Esophagus (tissue), 2 donors: ENCODE measurements at regions not wholly inside any gene's neighbourhood (a gene's known extent, or its start where the extent isn't known, plus 50 kb on each side); places are given as distances from the start of the nearest gene placed in this dataset.

Source experiments
- H3K27ac ChIP-seq, 2 donors: one replicate each; pipeline ENCODE4 v1.5.1; 2013; ENCODE audit warnings: low read depth in 2 of 2, mild to moderate bottlenecking in 2 of 2, inconsistent platforms in 1 of 2, low read length in 1 of 2, moderate library complexity in 1 of 2
- H3K27me3 ChIP-seq, 2 donors: one replicate each; pipeline ENCODE4 v1.6.1; 2013; ENCODE audit warnings: low read length in 2 of 2, control low read depth in 1 of 2, mild to moderate bottlenecking in 1 of 2; ENCODE audit not compliant: insufficient read depth in 2 of 2, control insufficient read depth in 1 of 2
- H3K36me3 ChIP-seq, 2 donors: one replicate each; pipeline ENCODE4 v1.6.1; 2013; ENCODE audit warnings: low read length in 1 of 2; ENCODE audit not compliant: control insufficient read depth in 2 of 2, insufficient read depth in 2 of 2
- H3K4me1 ChIP-seq, 2 donors: one replicate each; pipeline ENCODE4 v1.6.1; 2013; ENCODE audit warnings: low read length in 1 of 2; ENCODE audit not compliant: control insufficient read depth in 2 of 2, insufficient read depth in 2 of 2
- H3K4me3 ChIP-seq, 2 donors: one replicate each; pipeline ENCODE4 v1.5.1; 2013; ENCODE audit warnings: low read length in 2 of 2, mild to moderate bottlenecking in 2 of 2, low read depth in 1 of 2, moderate library complexity in 1 of 2
- H3K9me3 ChIP-seq, 2 donors: one replicate each; pipeline ENCODE4 v1.6.1; 2013; ENCODE audit warnings: mild to moderate bottlenecking in 2 of 2, low read depth in 1 of 2, low read length in 1 of 2, moderate library complexity in 1 of 2; ENCODE audit not compliant: control insufficient read depth in 2 of 2, insufficient read depth in 1 of 2
- WGBS, 2 donors: extraction: QIAGEN DNeasy Blood & Tissue Kit; methylation state at CpG; one replicate each; pipeline ENCODE4 v1.1.7; 2013; 5-methylcytosine and 5-hydroxymethylcytosine counted together
- donor health status: healthy with polysubstance abuse.
- donor health status: Bipolar disorder and iron deficiency.

- H3K9me3 ChIP-seq = peaks cover 3 to 4% of the 10 kb centered on the region in 2 donors
- no peaks in the 10 kb centered on the region for H3K4me1 ChIP-seq
- no peaks in the 10 kb centered on the region for H3K36me3 ChIP-seq
- H3K27me3 ChIP-seq = no peaks in the 10 kb centered on the region
- H3K27ac ChIP-seq = no peak overlapping the region
- 83 to 86% methylated on average over 14 of the region's 14 CpGs for WGBS, 2 donors
- H3K4me3 ChIP-seq = no peak overlapping the region
These were observed 373.4 kb upstream of the IRX4 start for GRCh38 chr5:2255915-2256690.

DNA sequence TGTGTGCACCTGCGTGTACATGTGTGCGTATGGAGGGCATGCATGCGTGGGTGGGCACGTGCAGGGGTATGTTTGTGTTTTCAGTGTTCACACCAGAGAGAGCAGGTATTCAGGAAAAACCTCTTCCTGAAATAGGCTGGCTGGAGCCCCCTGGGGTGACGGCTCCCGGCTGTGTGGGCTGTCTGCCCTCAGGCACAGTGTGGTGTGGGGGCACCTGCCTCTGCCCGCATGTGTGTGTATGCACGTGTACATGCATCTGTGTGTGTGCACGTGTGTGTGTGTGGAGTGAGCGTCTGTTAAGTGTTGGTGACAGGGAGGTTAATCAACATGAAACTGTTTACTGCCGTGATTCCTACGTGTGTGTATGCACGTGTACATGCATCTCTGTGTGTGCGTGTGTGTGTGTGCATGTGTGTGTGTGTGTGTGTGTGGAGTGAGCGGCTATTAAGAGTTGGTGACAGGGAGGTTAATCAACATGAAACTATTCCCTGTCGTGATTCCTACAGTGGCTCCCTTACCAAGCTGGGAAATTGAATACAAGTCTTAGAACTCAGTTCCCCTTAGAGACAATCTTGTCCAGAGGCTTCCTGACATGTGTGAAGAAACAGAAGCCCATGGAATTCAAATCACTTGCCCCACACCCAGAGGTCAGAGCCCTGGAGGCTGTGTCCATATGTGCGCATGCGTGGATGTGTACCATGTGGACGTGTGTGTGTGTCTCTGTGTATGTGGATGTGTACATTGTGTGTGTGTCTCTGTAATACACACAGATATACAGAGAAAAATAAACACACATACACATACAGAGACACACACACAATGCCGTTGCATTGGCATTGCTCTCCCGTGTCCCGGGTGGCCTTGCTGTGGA is 372.4 kb upstream of the IRX4 start:
- H3K27me3 ChIP-seq = no peaks in the 10 kb centered on the region
- no peak overlapping the region for H3K27ac ChIP-seq
- 80 to 81% methylated on average over 22 of the region's 22 CpGs for WGBS, 2 donors
- no peak overlapping the region for H3K4me3 ChIP-seq
- peaks cover 3 to 4% of the 10 kb centered on the region in 2 donors for H3K9me3 ChIP-seq
- H3K4me1 ChIP-seq = no peaks in the 10 kb centered on the region
- H3K36me3 ChIP-seq = no peaks in the 10 kb centered on the region

- H3K27me3 ChIP-seq = no peaks in the 10 kb centered on the region
- WGBS, 2 donors = 30 to 35% methylated on average over 3 of the region's 3 CpGs
- H3K4me1 ChIP-seq = no peaks in the 10 kb centered on the region
- H3K4me3 ChIP-seq = no peak overlapping the region
- no peak overlapping the region for H3K27ac ChIP-seq
- peaks cover 3 to 4% of the 10 kb centered on the region in 2 donors for H3K9me3 ChIP-seq
- H3K36me3 ChIP-seq = no peaks in the 10 kb centered on the region
These were observed 371.7 kb upstream of the IRX4 start for GRCh38 chr5:2254406-2254805.

DNA sequence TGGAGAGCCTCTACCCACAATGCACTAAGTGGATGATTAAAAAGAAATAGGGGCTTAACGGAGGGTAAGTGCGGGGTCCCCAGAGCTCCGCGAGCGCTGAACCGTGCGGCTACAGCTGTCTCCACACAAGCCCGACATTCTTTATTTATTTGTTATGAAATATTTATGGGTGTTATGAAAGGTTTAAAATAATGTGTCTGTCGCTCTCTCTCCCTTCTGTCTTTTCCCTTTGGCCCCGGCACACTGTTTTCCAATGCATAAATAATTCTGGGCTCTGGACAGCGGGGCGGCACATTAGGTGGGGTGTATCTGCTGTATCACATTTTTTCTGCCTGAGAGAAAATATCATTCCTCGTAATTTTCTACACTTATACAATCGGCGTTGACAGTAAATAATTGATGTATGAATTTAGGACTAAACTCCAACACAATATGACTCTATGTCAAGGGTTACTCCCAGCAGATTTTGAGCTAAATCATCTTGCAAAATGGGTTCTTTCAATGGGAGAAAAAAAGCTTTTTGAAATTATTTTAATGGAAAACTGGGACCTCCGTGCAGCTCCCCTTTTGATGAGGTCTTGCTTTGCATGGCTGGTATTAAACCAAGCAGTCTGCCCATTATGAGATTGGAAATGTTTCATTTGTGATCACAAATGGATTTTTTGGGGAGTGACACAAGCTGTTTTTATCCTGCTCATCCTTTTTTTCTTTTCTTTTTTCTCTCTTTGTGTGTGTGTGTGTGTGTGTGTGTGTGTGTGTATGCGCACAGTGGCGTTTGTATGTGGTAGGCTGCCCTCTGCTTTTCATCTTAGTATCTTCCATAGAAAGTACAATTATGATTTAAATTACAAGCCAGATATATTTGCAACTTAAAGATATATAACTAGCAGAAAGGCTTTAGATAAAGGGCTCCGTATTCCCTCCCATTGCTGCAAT is 370.6 kb upstream of the IRX4 start:
- Histone ChIP-seq H3K36me3 (no peaks in the 10 kb centered on the region), H3K4me1 (no peaks in the 10 kb centered on the region), H3K9me3 (peaks cover 0 to 3% of the 10 kb centered on the region in 2 donors), H3K27me3 (no peaks in the 10 kb centered on the region), H3K27ac (no peak overlapping the region), H3K4me3 (no peak overlapping the region)
- WGBS, 2 donors = 78 to 79% methylated on average over 19 of the region's 19 CpGs

DNA sequence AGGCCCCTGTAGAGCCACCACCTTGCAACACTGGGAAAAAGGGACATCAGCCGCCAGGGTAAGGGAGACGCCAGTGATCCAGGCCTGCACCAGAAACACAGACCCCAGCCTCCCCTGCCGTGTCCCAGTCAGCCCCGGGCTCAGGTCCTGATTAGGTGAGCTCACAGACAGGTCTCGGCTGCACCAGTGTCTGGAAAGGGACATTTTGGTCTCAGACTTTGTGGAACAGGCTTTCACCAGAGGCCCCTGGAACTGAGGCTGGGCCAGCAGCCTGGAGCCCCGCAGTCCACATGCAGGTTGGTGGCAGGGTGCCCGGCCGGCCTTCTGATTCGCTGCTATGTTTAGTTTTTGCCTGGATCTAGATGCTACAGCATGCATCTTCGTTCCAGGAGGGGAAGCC is 369.0 kb upstream of the IRX4 start:
- H3K27ac ChIP-seq = no peak overlapping the region
- no peaks in the 10 kb centered on the region for H3K27me3 ChIP-seq
- H3K9me3 ChIP-seq = peaks cover 0 to 3% of the 10 kb centered on the region in 2 donors
- H3K4me3 ChIP-seq = no peak overlapping the region
- H3K36me3 ChIP-seq = no peaks in the 10 kb centered on the region
- H3K4me1 ChIP-seq = no peaks in the 10 kb centered on the region
- WGBS, 2 donors = 81 to 84% methylated on average over 10 of the region's 10 CpGs

DNA sequence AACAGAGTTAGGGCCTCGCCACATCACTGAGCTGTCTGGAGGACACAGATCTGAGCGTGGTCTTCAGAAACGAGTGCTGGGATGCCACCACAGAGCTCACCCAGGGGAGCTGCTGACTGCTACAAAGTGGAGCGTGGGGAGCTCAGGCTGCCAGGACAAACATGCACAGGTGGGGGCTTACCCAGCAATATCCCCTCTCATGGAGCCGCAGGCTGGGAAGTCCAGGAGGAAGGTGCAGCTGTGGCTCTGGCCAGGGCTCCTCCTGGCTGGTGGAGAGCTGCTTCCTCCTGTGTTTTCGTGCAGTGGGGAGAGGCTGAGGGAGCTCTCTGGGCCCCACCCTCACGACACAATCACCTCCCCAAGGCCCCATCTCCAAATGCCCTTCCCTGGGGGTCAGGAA is 368.6 kb upstream of the IRX4 start:
- no peak overlapping the region for H3K27ac ChIP-seq
- H3K4me3 ChIP-seq = no peak overlapping the region
- 73 to 82% methylated on average over 7 of the region's 7 CpGs for WGBS, 2 donors
- no peaks in the 10 kb centered on the region for H3K36me3 ChIP-seq
- H3K9me3 ChIP-seq = peaks cover 0 to 3% of the 10 kb centered on the region in 2 donors
- H3K27me3 ChIP-seq = no peaks in the 10 kb centered on the region
- no peaks in the 10 kb centered on the region for H3K4me1 ChIP-seq

- no peak overlapping the region for H3K27ac ChIP-seq
- 89 to 90% methylated on average over 12 of the region's 12 CpGs for WGBS, 2 donors
- H3K27me3 ChIP-seq = no peaks in the 10 kb centered on the region
- no peaks in the 10 kb centered on the region for H3K36me3 ChIP-seq
- no peak overlapping the region for H3K4me3 ChIP-seq
- H3K9me3 ChIP-seq = peaks cover 0 to 3% of the 10 kb centered on the region in 2 donors
- no peaks in the 10 kb centered on the region for H3K4me1 ChIP-seq
These were observed 367.7 kb upstream of the IRX4 start for GRCh38 chr5:2250365-2250950.

GRCh38 chr5:2249442-2249841 is 366.7 kb upstream of the IRX4 start:
- 81 to 89% methylated on average over 10 of the region's 10 CpGs for WGBS, 2 donors
- no peaks in the 10 kb centered on the region for H3K4me1 ChIP-seq
- no peaks in the 10 kb centered on the region for H3K9me3 ChIP-seq
- H3K27me3 ChIP-seq = no peaks in the 10 kb centered on the region
- no peak overlapping the region for H3K4me3 ChIP-seq
- no peak overlapping the region for H3K27ac ChIP-seq
- H3K36me3 ChIP-seq = no peaks in the 10 kb centered on the region

- Histone ChIP-seq H3K27me3 (no peaks in the 10 kb centered on the region), H3K4me1 (no peaks in the 10 kb centered on the region), H3K36me3 (no peaks in the 10 kb centered on the region), H3K27ac (no peak overlapping the region), H3K9me3 (no peaks in the 10 kb centered on the region), H3K4me3 (no peak overlapping the region)
- WGBS, 2 donors = 48 to 52% methylated on average over 2 of the region's 2 CpGs
These were observed 366.3 kb upstream of the IRX4 start for GRCh38 chr5:2249026-2249425.
